HepG2 (cell line): ENCODE measurements at regions not wholly inside any gene's neighbourhood (a gene's known extent, or its start where the extent isn't known, plus 50 kb on each side); places are given as distances from the start of the nearest gene placed in this dataset.
A peak's percentile ranks its signal among the peaks of the same experiment; 100 is the strongest.

ENCODE experiments used
- CBX5 ChIP-seq: sonication (generic); formaldehyde crosslinking; IDR thresholded peaks from 2 replicates; pipeline ENCODE4 v1.4.0; 2020; ENCODE audit warnings: missing genetic modification reagents, borderline replicate concordance
- EEA1 ChIP-seq: sonication (generic); formaldehyde crosslinking; IDR thresholded peaks from 2 replicates; pipeline ENCODE4 v1.5.1; 2020; ENCODE audit warnings: mild to moderate bottlenecking, missing genetic modification reagents, borderline replicate concordance
- FLYWCH1 ChIP-seq: sonication (generic); formaldehyde crosslinking; IDR thresholded peaks from 2 replicates; pipeline ENCODE4 v1.8.1; 2023; ENCODE audit warnings: mild to moderate bottlenecking, missing genetic modification reagents
- GLI4 ChIP-seq: sonication (generic); formaldehyde crosslinking; IDR thresholded peaks from 2 replicates; pipeline ENCODE4 v1.5.1; 2020; ENCODE audit warnings: missing genetic modification reagents, mild to moderate bottlenecking, moderate library complexity, borderline replicate concordance
- HNRNPK ChIP-seq: fragments of 200-400 bp; formaldehyde crosslinking; IDR thresholded peaks from 2 replicates; pipeline ENCODE4 v1.6.1; 2018; ENCODE audit warnings: low read length, low read depth, moderate library complexity, mild to moderate bottlenecking; ENCODE audit not compliant: poor library complexity, severe bottlenecking
- KIAA2018 ChIP-seq: sonication (generic); formaldehyde crosslinking; IDR thresholded peaks from 2 replicates; pipeline ENCODE4 v1.5.0; 2020; ENCODE audit warnings: mild to moderate bottlenecking, missing genetic modification reagents, borderline replicate concordance
- MIXL1 ChIP-seq: IDR thresholded peaks from 2 replicates; pipeline ENCODE4 v1.6.1; 2016
- NFE2L1 ChIP-seq: sonication (generic); formaldehyde crosslinking; IDR thresholded peaks from 2 replicates; pipeline ENCODE4 v1.4.0; 2020; ENCODE audit warnings: missing genetic modification reagents, mild to moderate bottlenecking, borderline replicate concordance
- ONECUT2 ChIP-seq: sonication (generic); formaldehyde crosslinking; IDR thresholded peaks from 2 replicates; pipeline ENCODE4 v1.4.0; 2020; ENCODE audit warnings: missing genetic modification reagents
- SETDB1 ChIP-seq: sonication (generic); formaldehyde crosslinking; IDR thresholded peaks from 2 replicates; pipeline ENCODE4 v1.5.1; 2020; ENCODE audit warnings: missing genetic modification reagents, mild to moderate bottlenecking, borderline replicate concordance
- SMYD3 ChIP-seq: sonication (generic); formaldehyde crosslinking; IDR thresholded peaks from 2 replicates; pipeline ENCODE4 v1.8.1; 2023; ENCODE audit warnings: mild to moderate bottlenecking, missing genetic modification reagents
- TCF12 ChIP-seq, 2 experiments: fragments of 450-650 bp in 1 of 2; sonication (generic) in 1 of 2; formaldehyde crosslinking in 1 of 2; IDR thresholded peaks; 2 replicates each; pipeline versions ENCODE4 v1.6.1 to v1.8.0; 2017 to 2022; ENCODE audit warnings: antibody characterized with exemption in 1 of 2, mild to moderate bottlenecking in 1 of 2, missing genetic modification reagents in 1 of 2, moderate library complexity in 1 of 2
- TCF7L2 ChIP-seq: IDR thresholded peaks from 2 replicates; pipeline ENCODE4 v1.6.1; 2011; ENCODE audit warnings: mild to moderate bottlenecking, low read depth, low read length, moderate library complexity
- TGIF2 ChIP-seq: IDR thresholded peaks from 2 replicates; pipeline ENCODE4 v1.6.1; 2016; ENCODE audit warnings: control low read depth, missing compliant biosample characterization
- TMF1 ChIP-seq: sonication (generic); formaldehyde crosslinking; IDR thresholded peaks from 2 replicates; pipeline ENCODE4 v1.8.1; 2022; ENCODE audit warnings: low read depth, missing genetic modification reagents
- ZNF274 ChIP-seq: sonication (generic); formaldehyde crosslinking; IDR thresholded peaks from 2 replicates; pipeline ENCODE4 v1.5.1; 2020; ENCODE audit warnings: mild to moderate bottlenecking, missing genetic modification reagents
- ZNF292 ChIP-seq: sonication (generic); formaldehyde crosslinking; IDR thresholded peaks from 2 replicates; pipeline ENCODE4 v1.8.1; 2022; ENCODE audit warnings: mild to moderate bottlenecking, low read depth, missing genetic modification reagents, borderline replicate concordance
- ZNF343 ChIP-seq: sonication (generic); formaldehyde crosslinking; IDR thresholded peaks from 2 replicates; pipeline ENCODE4 v1.4.0; 2020; ENCODE audit warnings: mild to moderate bottlenecking, missing genetic modification reagents
- ZNF7 ChIP-seq: IDR thresholded peaks from 2 replicates; pipeline ENCODE4 v1.6.1; 2016; ENCODE audit warnings: missing biosample characterization, missing genetic modification reagents
- ZNF740 ChIP-seq: sonication (generic); formaldehyde crosslinking; IDR thresholded peaks from 2 replicates; pipeline ENCODE4 v1.4.0; 2020; ENCODE audit warnings: missing genetic modification reagents
- ZSCAN5A ChIP-seq: sonication (generic); formaldehyde crosslinking; IDR thresholded peaks from 2 replicates; pipeline ENCODE4 v1.8.0; 2022; ENCODE audit warnings: mild to moderate bottlenecking, missing genetic modification reagents, borderline replicate concordance

- peak; percentile 79 for TF ChIP-seq MIXL1 (CRISPR knock-in tag)
- TF ChIP-seq ZNF292: peak; percentile 70; the same call in 1 of the 2 replicates
- no peak for TF ChIP-seq ZNF343 (CRISPR knock-in tag)
- no peak; the same call in 1 of the 2 replicates for TF ChIP-seq ZNF7 (CRISPR knock-in tag)
- no peak for TF ChIP-seq EEA1 (CRISPR knock-in tag)
- TF ChIP-seq ZSCAN5A (CRISPR knock-in tag): peak; percentile 82; the same call in 1 of the 2 replicates
- no peak for TF ChIP-seq ZNF274 (CRISPR knock-in tag)
- TF ChIP-seq FLYWCH1 (CRISPR knock-in tag): no peak
- 0 out of 2 replicates have a peak, but pooled peaks have one; percentile 41 for TF ChIP-seq CBX5
- TF ChIP-seq KIAA2018 (CRISPR knock-in tag): no peak
- no peak for TF ChIP-seq GLI4 (CRISPR knock-in tag)
- no peak for TF ChIP-seq TCF12 (IDR thresholded peaks at IDR 0.05)
- no peak for TF ChIP-seq TCF12 (CRISPR knock-in tag; IDR thresholded peaks at IDR 0.05)
- TF ChIP-seq TMF1: no peak
- no peak for TF ChIP-seq SETDB1
- TF ChIP-seq SMYD3 (CRISPR knock-in tag): no peak
- no peak for TF ChIP-seq NFE2L1 (CRISPR knock-in tag)
- no peak for TF ChIP-seq HNRNPK
- TF ChIP-seq TCF7L2: peak; percentile 88
- TF ChIP-seq ONECUT2: no peak
- TF ChIP-seq ZNF740 (CRISPR knock-in tag): no peak
- no peak for TF ChIP-seq TGIF2
These were observed 136.6 kb downstream of the LYPLAL1 start (continued) for GRCh38 chr1:219310181-219310728.
